ENCODE measurements at regions not wholly inside any gene's neighbourhood (a gene's known extent, or its start where the extent isn't known, plus 50 kb on each side); places are given as distances from the start of the nearest gene placed in this dataset.

GRCh38 chr1:218667781-218668516, 322.8 kb downstream of the TGFB2 start:
- TF ChIP-seq REST (IDR thresholded peaks at IDR 0.05; ENCODE audit: low read depth, low read length) (no peak), ETV6 (conservative IDR thresholded peaks at IDR 0.05 in 1 of 2, IDR thresholded peaks at IDR 0.05 in 1 of 2; ENCODE audit: borderline replicate concordance in 1 of 2, low read depth in 1 of 2) (no peak), JUND (IDR thresholded peaks at IDR 0.05; ENCODE audit: low read depth, low read length) (no peak), CTCF (IDR thresholded peaks at IDR 0.05 in 2 of 3, conservative IDR thresholded peaks at IDR 0.05 in 1 of 3; ENCODE audit: control insufficient read depth in 2 of 3, extremely low read depth in 1 of 3, insufficient read depth in 1 of 3, low read depth in 3 of 3, low read length in 3 of 3) (no peak), EP300 (IDR thresholded peaks at IDR 0.05; ENCODE audit: borderline replicate concordance in 1 of 2, control insufficient read depth in 1 of 2, low read depth in 2 of 2, low read length in 2 of 2) (no peak), ASH2L (IDR thresholded peaks at IDR 0.05; ENCODE audit: borderline replicate concordance, low read depth) (no peak)

Data from GM12878 (cell line).